GM10248 (cell line): ENCODE measurements at regions not wholly inside any gene's neighbourhood (a gene's known extent, or its start where the extent isn't known, plus 50 kb on each side); places are given as distances from the start of the nearest gene placed in this dataset.

Source experiments
- CTCF ChIA-PET: fragments of 300-600 bp; sonication (Branson Sonifier 250); formaldehyde crosslinking; extraction: SDS; loops from one replicate; lab custom pipeline; 2021; ENCODE audit warnings: antibody characterized with exemption; lab: Yijun Ruan, JAX
- POLR2A ChIA-PET: fragments of 350-650 bp; sonication (Branson Sonifier 250); formaldehyde crosslinking; extraction: SDS; loops from one replicate; lab custom pipeline; 2020; ENCODE audit warnings: antibody characterized with exemption; lab: Yijun Ruan, JAX
- DNase-seq: peaks from one replicate; pipeline ENCODE4 v3.0.0; 2012; ENCODE audit errors: extremely low spot score
- CTCF ChIP-seq: IDR thresholded peaks from 2 replicates; pipeline ENCODE4 v1.5.1; 2012; ENCODE audit warnings: mild to moderate bottlenecking, low read depth; ENCODE audit errors: extremely low read depth, missing control alignments, control extremely low read depth

- no peak for DNase-seq
- POLR2A ChIA-PET: no interaction called here
- CTCF ChIA-PET: no interaction called here
- TF ChIP-seq CTCF: no peak
Measured at GRCh38 chr5:99901972-99902371, 633.2 kb upstream of the FAM174A start.

- ChIA-PET POLR2A (no interaction called here), CTCF (interaction anchor here (0.9 kb wide), 1 partner anchor 15 kb away, joined by 3 read pairs; no protein-coding TSS in a partner anchor)
- DNase-seq: no peak
- no peak for TF ChIP-seq CTCF
Measured at GRCh38 chr5:99900302-99900852, 634.8 kb upstream of the FAM174A start.

GRCh38 chr5:99879791-99880511 lies 655.2 kb upstream of the FAM174A start:
- no peak for TF ChIP-seq CTCF
- POLR2A ChIA-PET: no interaction called here

GRCh38 chr5:99878830-99879229 lies 656.3 kb upstream of the FAM174A start:
- POLR2A ChIA-PET: no interaction called here
- CTCF ChIA-PET: no interaction called here

More at GRCh38 chr5:99879791-99880511, 655.2 kb upstream of the FAM174A start:
- CTCF ChIA-PET: no interaction called here
- DNase-seq: no peak

GRCh38 chr5:99866740-99867139 lies 668.4 kb upstream of the FAM174A start:
- no peak for TF ChIP-seq CTCF
- no peak for DNase-seq
- CTCF ChIA-PET: no interaction called here
- POLR2A ChIA-PET: no interaction called here

More at GRCh38 chr5:99878830-99879229, 656.3 kb upstream of the FAM174A start:
- DNase-seq: no peak
- TF ChIP-seq CTCF: no peak

GRCh38 chr5:99865159-99865558 lies 670.0 kb upstream of the FAM174A start:
- no peak for DNase-seq
- ChIA-PET POLR2A (no interaction called here), CTCF (interaction anchor here (1.4 to 1.6 kb wide), 3 partner anchors 8 to 271 kb away, joined by 3 to 5 read pairs (median 4); no protein-coding TSS in a partner anchor)
- no peak for TF ChIP-seq CTCF
